Iris pigment epithelial cell (primary cell): ENCODE measurements at regions not wholly inside any gene's neighbourhood (a gene's known extent, or its start where the extent isn't known, plus 50 kb on each side); places are given as distances from the start of the nearest gene placed in this dataset.

ENCODE experiments used
- DNase-seq: peaks from one replicate; pipeline ENCODE4 v3.0.0-alpha.2; 2011; ENCODE audit warnings: low read depth

- no peak for DNase-seq
Observed at GRCh38 chr19:30153326-30154210, 211.5 kb downstream of the URI1 start.

GRCh38 chr19:30154410-30154809, 212.4 kb downstream of the URI1 start:
- no peak for DNase-seq

- DNase-seq: no peak
Observed at GRCh38 chr19:30155381-30156200, 213.6 kb downstream of the URI1 start.

- DNase-seq: no peak
Observed at GRCh38 chr19:30156646-30157045, 214.6 kb downstream of the URI1 start.

GRCh38 chr19:30158067-30158892, 213.9 kb upstream of the ZNF536 start:
- no peak for DNase-seq

- DNase-seq: no peak
Observed at GRCh38 chr19:30158893-30159245, 213.3 kb upstream of the ZNF536 start.

- no peak for DNase-seq
Observed at GRCh38 chr19:30159636-30160035, 212.5 kb upstream of the ZNF536 start.

- no peak for DNase-seq
Observed at GRCh38 chr19:30160426-30160825, 211.8 kb upstream of the ZNF536 start.

- no peak for DNase-seq
Observed at GRCh38 chr19:30161021-30161655, 211.0 kb upstream of the ZNF536 start.

- DNase-seq: no peak
Observed at GRCh38 chr19:30161770-30162169, 210.4 kb upstream of the ZNF536 start.

- no peak for DNase-seq
Observed at GRCh38 chr19:30162718-30163117, 209.5 kb upstream of the ZNF536 start.

- DNase-seq: no peak
Observed at GRCh38 chr19:30163663-30164062, 208.5 kb upstream of the ZNF536 start.

GRCh38 chr19:30165228-30165813, 206.9 kb upstream of the ZNF536 start:
- DNase-seq: no peak

GRCh38 chr19:30167206-30167868, 204.8 kb upstream of the ZNF536 start:
- no peak for DNase-seq

GRCh38 chr19:30167976-30168635, 204.1 kb upstream of the ZNF536 start:
- no peak for DNase-seq

GRCh38 chr19:30168760-30169159, 203.4 kb upstream of the ZNF536 start:
- DNase-seq: no peak

GRCh38 chr19:30169196-30169900, 202.8 kb upstream of the ZNF536 start:
- no peak for DNase-seq

GRCh38 chr19:30170081-30170480, 202.1 kb upstream of the ZNF536 start:
- DNase-seq: no peak

GRCh38 chr19:30170495-30171137, 201.6 kb upstream of the ZNF536 start:
- DNase-seq: no peak
